Activated CD8-positive, alpha-beta memory T cell treated with anti-CD3 and anti-CD28 coated beads for 1 hour (primary cell): ENCODE measurements at regions not wholly inside any gene's neighbourhood (a gene's known extent, or its start where the extent isn't known, plus 50 kb on each side); places are given as distances from the start of the nearest gene placed in this dataset.

Source experiments
- DNase-seq, 2 donors: peaks; one replicate each; pipeline ENCODE4 v3.0.0-alpha.2; 2020; ENCODE audit warnings: low read depth in 1 of 2; ENCODE audit errors: extremely low read depth in 1 of 2

DNA sequence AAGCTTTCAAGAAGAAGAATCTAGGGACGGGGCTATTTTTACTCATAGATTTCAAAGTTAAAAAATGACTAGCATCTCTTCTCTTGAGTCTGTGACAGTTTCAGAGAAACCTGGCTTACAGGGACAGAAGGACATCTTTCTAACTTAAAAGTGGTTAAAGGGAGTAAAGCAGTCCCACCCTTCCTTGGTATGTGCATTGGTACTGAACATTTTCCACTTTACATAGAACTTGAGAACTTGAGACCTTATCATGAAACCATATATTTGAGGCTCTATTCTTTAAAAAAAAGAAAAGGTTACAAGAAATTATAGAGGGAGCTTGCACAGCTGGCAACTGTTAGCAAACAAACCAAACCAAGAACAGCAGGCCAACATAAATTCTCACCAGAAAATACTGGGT lies 73.4 kb upstream of the GAREM1 start:
- no peak for DNase-seq

DNA sequence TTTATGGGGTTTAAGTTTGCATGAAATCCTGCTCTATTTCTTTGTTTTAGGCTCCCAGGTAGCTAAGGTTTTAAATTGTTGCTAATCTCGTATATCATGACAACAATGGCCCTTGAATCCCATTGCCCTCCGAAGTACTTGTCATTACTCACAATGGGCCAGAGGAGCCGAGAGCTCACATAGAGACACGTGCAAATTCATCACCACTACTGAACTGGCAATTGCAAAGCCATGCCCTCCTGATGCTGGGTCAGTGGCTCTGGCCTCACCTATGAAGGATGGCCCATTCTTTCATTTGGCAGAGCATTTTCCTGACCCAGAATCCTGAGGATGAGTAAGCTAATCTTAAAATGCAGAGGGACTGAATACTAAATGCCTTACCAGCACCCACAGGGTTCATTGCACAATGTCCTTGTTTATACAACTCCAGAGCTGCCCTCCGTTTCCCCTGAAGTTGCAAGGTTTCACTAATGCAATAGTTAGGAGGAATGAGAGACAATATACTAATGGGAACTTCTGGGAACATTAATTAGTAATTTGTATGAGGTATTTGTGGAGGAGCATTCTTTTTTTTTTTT lies 71.6 kb upstream of the GAREM1 start:
- no peak for DNase-seq

DNA sequence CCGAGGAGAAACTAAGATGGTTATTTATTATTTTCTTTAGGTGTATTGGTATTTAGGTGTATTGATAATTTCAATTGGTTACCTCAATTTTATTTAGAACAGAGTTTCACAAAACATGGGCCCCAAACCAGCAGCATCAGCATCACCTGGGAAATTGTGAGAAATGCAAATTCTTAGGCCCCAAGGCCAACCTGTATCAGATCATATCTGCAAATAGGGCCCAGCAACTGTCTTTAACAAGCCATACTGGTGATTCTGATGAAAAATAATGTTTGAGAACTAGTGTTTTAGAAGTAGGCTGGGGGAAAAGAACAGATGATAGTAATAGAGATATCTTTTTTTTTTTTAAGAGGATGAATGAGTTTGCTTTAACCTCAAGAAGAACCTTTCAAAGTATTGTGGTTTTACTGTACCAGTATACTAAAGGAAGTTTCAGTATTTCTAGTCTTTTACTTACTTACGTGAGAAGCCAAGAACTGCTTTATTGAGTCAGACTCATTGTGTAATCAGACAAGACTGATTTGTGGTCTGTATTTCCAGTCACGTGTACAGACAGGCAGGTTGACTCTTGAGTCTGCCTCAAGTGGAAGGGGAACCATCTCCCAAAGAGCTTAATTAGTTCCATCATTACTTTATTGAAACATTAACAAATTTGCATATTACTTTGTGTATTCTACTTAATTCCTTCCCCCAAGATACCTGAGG lies 60.4 kb upstream of the GAREM1 start:
- DNase-seq, result no peak

DNA sequence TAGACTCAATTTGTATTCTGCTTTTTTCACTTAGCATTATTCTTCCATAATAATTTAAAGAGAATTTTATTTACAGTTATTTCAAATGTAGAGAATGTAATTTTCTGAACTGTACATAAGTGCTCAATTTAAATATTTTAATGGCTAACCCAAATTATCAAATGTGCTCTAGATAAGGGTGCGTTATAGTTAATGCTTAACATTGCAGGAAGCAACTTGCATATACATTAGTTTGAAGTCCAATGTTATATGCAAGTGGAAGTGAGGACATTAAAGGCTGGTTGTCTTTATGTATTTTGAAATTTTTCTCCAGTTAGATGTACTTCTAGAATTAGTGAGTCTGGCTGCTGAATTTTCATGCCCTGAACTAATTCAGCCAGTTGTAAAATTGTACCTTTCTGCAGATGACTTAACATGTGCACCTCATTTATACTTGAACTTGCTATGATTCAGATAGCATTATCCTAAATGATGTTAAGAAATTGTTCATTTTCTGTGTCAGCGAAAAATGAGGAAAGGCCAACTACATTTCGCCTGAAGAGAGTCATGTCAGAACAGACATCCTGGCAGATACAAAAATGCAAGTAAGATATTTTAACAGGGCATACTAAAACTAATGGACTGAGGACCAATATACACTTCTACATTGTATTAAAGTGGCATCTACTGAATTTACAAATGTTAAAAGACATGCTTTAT lies 59.2 kb upstream of the GAREM1 start:
- DNase-seq, result no peak

DNA sequence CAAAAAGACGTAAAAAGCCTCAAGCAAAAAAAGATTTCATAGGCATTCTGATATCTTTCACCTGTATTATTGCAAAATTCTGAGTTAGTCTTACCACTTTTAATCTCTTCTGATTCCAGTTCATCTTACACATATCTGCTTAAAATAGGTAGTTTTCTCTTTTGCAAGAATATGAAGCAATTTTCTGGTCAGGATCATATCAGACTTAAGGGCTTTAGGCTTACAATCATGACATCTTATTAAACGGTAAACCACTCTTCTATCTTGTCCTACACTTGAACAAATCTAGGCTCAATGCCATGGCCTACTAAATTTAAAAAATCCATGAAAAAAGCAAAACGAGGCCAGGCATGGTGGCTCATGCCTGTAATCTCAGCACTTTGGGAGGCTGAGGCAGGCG lies 50.1 kb upstream of the GAREM1 start:
- no peak for DNase-seq
